Fibroblast of lung (primary cell): ENCODE measurements at regions not wholly inside any gene's neighbourhood (a gene's known extent, or its start where the extent isn't known, plus 50 kb on each side); places are given as distances from the start of the nearest gene placed in this dataset.

Experiments used
- CTCF ChIP-seq, 2 donors: IDR thresholded peaks in 1 of 2; conservative IDR thresholded peaks in 1 of 2; 1 replicate in 1 of 2; 2 replicates in 1 of 2; pipeline ENCODE4 v1.5.1; 2011 to 2012; ENCODE audit warnings: low read length in 2 of 2, control low read depth in 1 of 2, inconsistent platforms in 1 of 2, low read depth in 1 of 2, mild to moderate bottlenecking in 1 of 2
- EZH2 ChIP-seq: IDR thresholded peaks from 2 replicates; pipeline ENCODE4 v1.5.1; 2012; ENCODE audit warnings: low read length, control low read depth, mild to moderate bottlenecking; ENCODE audit errors: missing control alignments

DNA sequence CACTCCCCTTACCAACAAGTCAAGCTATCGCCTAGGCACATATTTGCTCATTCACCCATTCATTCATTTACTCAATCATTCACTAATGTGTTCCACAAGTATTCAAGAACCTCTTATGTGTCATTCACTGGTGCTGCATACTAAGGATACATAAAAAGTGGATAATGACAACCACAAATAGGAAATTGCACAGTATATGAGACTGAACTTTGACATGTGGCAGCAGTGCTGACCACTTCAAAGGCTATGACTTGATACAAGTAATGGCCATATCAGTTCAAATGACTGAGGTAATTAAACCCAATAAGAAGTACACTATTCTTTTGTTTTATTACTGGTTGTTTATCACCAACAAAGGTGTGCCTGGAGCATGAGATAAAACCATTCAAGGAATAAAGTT, 282.5 kb downstream of the KLHL13 start:
- TF ChIP-seq CTCF (conservative IDR thresholded peaks at IDR 0.05 in 1 of 2, IDR thresholded peaks at IDR 0.05 in 1 of 2; ENCODE audit: low read depth in 1 of 2, low read length in 2 of 2) (no peak), EZH2 (no peak)
